T-cell (primary cell): ENCODE measurements at regions not wholly inside any gene's neighbourhood (a gene's known extent, or its start where the extent isn't known, plus 50 kb on each side); places are given as distances from the start of the nearest gene placed in this dataset.

Source experiments
- ATAC-seq, 4 experiments: fragments of 200-7000 bp in 3 of 4; fragments of 150-1000 bp in 1 of 4; cut with Tn5 transposase; replicated peaks in 1 of 4; 1 replicate in 3 of 4; 2 replicates in 1 of 4; pipeline ENCODE4 v1.10.0; 2021; ENCODE audit warnings: moderate library complexity in 3 of 4, mild to moderate bottlenecking in 2 of 4, moderate number of reproducible peaks in 1 of 4
- CTCF ChIA-PET, 2 donors: fragments of 300-600 bp; sonication (Branson Sonifier 250); formaldehyde crosslinking; loops; one replicate each; lab custom pipeline; 2022; ENCODE audit warnings: antibody characterized with exemption in 2 of 2; lab: Charles Lee
- POLR2A ChIA-PET, 2 donors: fragments of 300-600 bp; sonication (Branson Sonifier 250); formaldehyde crosslinking; loops; one replicate each; lab custom pipeline; 2022; ENCODE audit warnings: antibody characterized with exemption in 2 of 2; lab: Charles Lee
- DNase-seq, 35 experiments: peaks; one replicate each; pipeline versions ENCODE4 v3.0.0 to v3.0.0-alpha.2; 2013 to 2023
- H3K27ac ChIP-seq: one replicate; pipeline ENCODE4 v1.5.1; 2013; ENCODE audit warnings: low read length
- H3K27me3 ChIP-seq, 2 experiments: replicated peaks in 1 of 2; 1 replicate in 1 of 2; 2 replicates in 1 of 2; pipeline versions ENCODE4 v1.6.1 to v1.7.0; 2013; ENCODE audit warnings: low read length in 1 of 2, mixed read lengths in 1 of 2; ENCODE audit not compliant: control insufficient read depth in 2 of 2, insufficient read depth in 2 of 2; ENCODE audit errors: extremely low read depth in 1 of 2
- H3K36me3 ChIP-seq, 2 donors: 1 replicate in 1 of 2; 2 replicates in 1 of 2; pipeline versions ENCODE4 v1.6.1 to v1.7.0; 2013; ENCODE audit warnings: low read length in 1 of 2; ENCODE audit not compliant: control insufficient read depth in 2 of 2, insufficient read depth in 1 of 2; ENCODE audit errors: extremely low read depth in 1 of 2
- H3K4me1 ChIP-seq, 2 experiments: 1 replicate in 1 of 2; 2 replicates in 1 of 2; pipeline versions ENCODE4 v1.6.1 to v1.7.0; 2013; ENCODE audit warnings: low read length in 2 of 2, mixed read lengths in 1 of 2; ENCODE audit not compliant: insufficient read depth in 2 of 2, control insufficient read depth in 1 of 2; ENCODE audit errors: extremely low read depth in 1 of 2
- H3K4me3 ChIP-seq, 2 donors: 1 replicate in 1 of 2; 2 replicates in 1 of 2; pipeline versions ENCODE4 v1.5.1 to v1.7.0; 2013; ENCODE audit warnings: mild to moderate bottlenecking in 2 of 2, low read length in 1 of 2, moderate library complexity in 1 of 2; ENCODE audit not compliant: control insufficient read depth in 1 of 2; ENCODE audit errors: extremely low read depth in 1 of 2
- H3K9me3 ChIP-seq: 2 replicates; pipeline ENCODE4 v1.7.0; 2013
- H3K27ac Mint-ChIP-seq, 2 donors: one replicate each; pipeline ENCODE4 v1.8.0; 2020 to 2021; ENCODE audit warnings: mild to moderate bottlenecking in 2 of 2, mixed read lengths in 2 of 2
- H3K27me3 Mint-ChIP-seq, 2 donors: one replicate each; pipeline ENCODE4 v1.8.0; 2021 to 2022; ENCODE audit warnings: mixed read lengths in 2 of 2
- H3K36me3 Mint-ChIP-seq: one replicate; pipeline ENCODE4 v1.8.0; 2021; ENCODE audit warnings: mixed read lengths
- H3K4me1 Mint-ChIP-seq, 3 donors: one replicate each; pipeline ENCODE4 v1.8.0; 2020 to 2022; ENCODE audit warnings: mixed read lengths in 3 of 3, mild to moderate bottlenecking in 1 of 3
- H3K4me3 Mint-ChIP-seq, 3 donors: one replicate each; pipeline ENCODE4 v1.8.0; 2020 to 2022; ENCODE audit warnings: mild to moderate bottlenecking in 3 of 3, mixed read lengths in 3 of 3, moderate library complexity in 3 of 3
- H3K9me3 Mint-ChIP-seq, 3 donors: one replicate each; pipeline ENCODE4 v1.8.0; 2020 to 2022; ENCODE audit warnings: mixed read lengths in 3 of 3
- WGBS: methylation state at CpG from one replicate; pipeline ENCODE4 v1.1.5; 2013; ENCODE audit warnings: missing lambda C conversion rate; ENCODE audit not compliant: insufficient coverage; 5-methylcytosine and 5-hydroxymethylcytosine counted together

GRCh38 chr18:73660931-73661856, 486.4 kb downstream of the FBXO15 start:
- Mint-ChIP-seq H3K4me1 (peaks cover 0 to 11% (median 2%) of the 10 kb centered on the region in 3 donors), H3K27me3 (no peaks in the 10 kb centered on the region), H3K36me3 (no peaks in the 10 kb centered on the region), H3K27ac (no peak overlapping the region), H3K9me3 (no peaks in the 10 kb centered on the region), H3K4me3 (no peak overlapping the region)
- Histone ChIP-seq H3K27ac (no peak overlapping the region), H3K36me3 (no peaks in the 10 kb centered on the region), H3K9me3 (no peaks in the 10 kb centered on the region), H3K27me3 (no peaks in the 10 kb centered on the region), H3K4me1 (peaks cover 0 to 2% of the 10 kb centered on the region in 2 experiments), H3K4me3 (no peak overlapping the region)
- no peak for ATAC-seq
- CTCF ChIA-PET, result no interaction called here
- 57% methylated on average over 4 of the region's 5 CpGs for WGBS
- POLR2A ChIA-PET, result interaction anchor here in 1 of 2 donors (0.6 kb wide), 1 partner anchor 1127 kb away, joined by 3 read pairs; no protein-coding TSS in a partner anchor
- DNase-seq, result no peak

GRCh38 chr18:73656691-73657090, 490.9 kb downstream of the FBXO15 start:
- peaks cover 0 to 3% (median 3%) of the 10 kb centered on the region in 3 donors for H3K9me3 Mint-ChIP-seq
- CTCF ChIA-PET, result no interaction called here
- Histone ChIP-seq H3K4me3 (no peak overlapping the region), H3K27me3 (no peaks in the 10 kb centered on the region), H3K9me3 (no peaks in the 10 kb centered on the region), H3K4me1 (no peaks in the 10 kb centered on the region), H3K36me3 (no peaks in the 10 kb centered on the region), H3K27ac (no peak overlapping the region)
- POLR2A ChIA-PET, result no interaction called here
- no peak overlapping the region for H3K4me3 Mint-ChIP-seq
- no peaks in the 10 kb centered on the region for H3K36me3 Mint-ChIP-seq
- no peaks in the 10 kb centered on the region for H3K4me1 Mint-ChIP-seq
- DNase-seq, result no peak
- ATAC-seq, result no peak
- no peak overlapping the region for H3K27ac Mint-ChIP-seq
- no peaks in the 10 kb centered on the region for H3K27me3 Mint-ChIP-seq

GRCh38 chr18:73653827-73654226, 493.8 kb downstream of the FBXO15 start:
- Histone ChIP-seq H3K9me3 (no peaks in the 10 kb centered on the region), H3K27ac (no peak overlapping the region), H3K4me3 (no peak overlapping the region), H3K27me3 (no peaks in the 10 kb centered on the region), H3K4me1 (no peaks in the 10 kb centered on the region), H3K36me3 (no peaks in the 10 kb centered on the region)
- CTCF ChIA-PET, result no interaction called here
- H3K4me1 Mint-ChIP-seq, result no peaks in the 10 kb centered on the region
- H3K9me3 Mint-ChIP-seq, result peaks cover 0 to 3% (median 3%) of the 10 kb centered on the region in 3 donors
- H3K27me3 Mint-ChIP-seq, result no peaks in the 10 kb centered on the region
- H3K4me3 Mint-ChIP-seq, result no peak overlapping the region
- no peak overlapping the region for H3K27ac Mint-ChIP-seq
- POLR2A ChIA-PET, result no interaction called here
- WGBS, result no CpG with 5 or more reads among the region's 4 CpGs
- DNase-seq, result no peak
- no peak for ATAC-seq
- H3K36me3 Mint-ChIP-seq, result no peaks in the 10 kb centered on the region

GRCh38 chr18:73653251-73653650, 494.4 kb downstream of the FBXO15 start:
- Histone ChIP-seq H3K4me3 (no peak overlapping the region), H3K9me3 (no peaks in the 10 kb centered on the region), H3K27me3 (no peaks in the 10 kb centered on the region), H3K27ac (no peak overlapping the region), H3K36me3 (no peaks in the 10 kb centered on the region), H3K4me1 (no peaks in the 10 kb centered on the region)
- H3K9me3 Mint-ChIP-seq, result peaks cover 0 to 3% (median 3%) of the 10 kb centered on the region in 3 donors
- no peak overlapping the region for H3K27ac Mint-ChIP-seq
- WGBS, result no CpG with 5 or more reads among the region's 3 CpGs
- no peaks in the 10 kb centered on the region for H3K27me3 Mint-ChIP-seq
- H3K36me3 Mint-ChIP-seq, result no peaks in the 10 kb centered on the region
- POLR2A ChIA-PET, result no interaction called here
- no peak overlapping the region for H3K4me3 Mint-ChIP-seq
- no peaks in the 10 kb centered on the region for H3K4me1 Mint-ChIP-seq
- DNase-seq (no peak), ATAC-seq (no peak)
- CTCF ChIA-PET, result no interaction called here

GRCh38 chr18:73647391-73647790, 500.2 kb downstream of the FBXO15 start:
- no peaks in the 10 kb centered on the region for H3K4me1 ChIP-seq
- Mint-ChIP-seq H3K27me3 (no peaks in the 10 kb centered on the region), H3K4me3 (no peak overlapping the region), H3K36me3 (no peaks in the 10 kb centered on the region), H3K4me1 (no peaks in the 10 kb centered on the region), H3K9me3 (peaks cover 0 to 3% (median 0%) of the 10 kb centered on the region in 3 donors), H3K27ac (no peak overlapping the region)
- DNase-seq (no peak), ATAC-seq (no peak)
- no peaks in the 10 kb centered on the region for H3K36me3 ChIP-seq
- ChIA-PET CTCF (no interaction called here), POLR2A (no interaction called here)
- H3K4me3 ChIP-seq, result no peak overlapping the region
- H3K27ac ChIP-seq, result no peak overlapping the region
- H3K27me3 ChIP-seq, result no peaks in the 10 kb centered on the region
- 100% methylated on average over 1 of the region's 5 CpGs for whole genome bisulfite sequencing
- no peaks in the 10 kb centered on the region for H3K9me3 ChIP-seq

- POLR2A ChIA-PET, result no interaction called here
- no peaks in the 10 kb centered on the region for H3K36me3 ChIP-seq
- ATAC-seq (no peak), DNase-seq (no peak)
- Mint-ChIP-seq H3K4me1 (no peaks in the 10 kb centered on the region), H3K27me3 (no peaks in the 10 kb centered on the region), H3K9me3 (peaks cover 0 to 3% (median 0%) of the 10 kb centered on the region in 3 donors), H3K4me3 (no peak overlapping the region), H3K36me3 (no peaks in the 10 kb centered on the region), H3K27ac (no peak overlapping the region)
- no peak overlapping the region for H3K27ac ChIP-seq
- CTCF ChIA-PET, result no interaction called here
- no peaks in the 10 kb centered on the region for H3K27me3 ChIP-seq
- no peaks in the 10 kb centered on the region for H3K4me1 ChIP-seq
- WGBS, result 55% methylated on average over 3 of the region's 3 CpGs
- H3K9me3 ChIP-seq, result no peaks in the 10 kb centered on the region
- H3K4me3 ChIP-seq, result no peak overlapping the region
These were observed 500.9 kb downstream of the FBXO15 start for GRCh38 chr18:73646772-73647171.
